IMR-90 (cell line): ENCODE measurements at regions not wholly inside any gene's neighbourhood (a gene's known extent, or its start where the extent isn't known, plus 50 kb on each side); places are given as distances from the start of the nearest gene placed in this dataset.

Experiments
- ATAC-seq: fragments of 200-7000 bp; cut with Tn5 transposase; 2 replicates; pipeline ENCODE4 v1.9.1; 2020; ENCODE audit warnings: low read depth, mild to moderate bottlenecking, moderate library complexity
- BruUV-seq: library from RNA; stranded (reverse); fragments of 400-500 nt; replicated peaks from 2 replicates; lab custom pipeline; 2021; lab: Mats Ljungman, UMichigan
- CTCF ChIA-PET: fragments of 300-600 bp; formaldehyde crosslinking; extraction: SDS; loops from one replicate; lab custom pipeline; 2021; ENCODE audit warnings: antibody characterized with exemption; lab: Yijun Ruan, JAX
- POLR2A ChIA-PET: fragments of 300-600 bp; sonication (Branson Sonifier 250); formaldehyde crosslinking; loops from one replicate; lab custom pipeline; 2022; ENCODE audit warnings: antibody characterized with exemption; ENCODE audit not compliant: unreplicated experiment; lab: Charles Lee
- DNase-seq: peaks from one replicate; pipeline ENCODE4 v3.0.0; 2013
- H2AFZ ChIP-seq: replicated peaks from 2 replicates; pipeline ENCODE3; 2013; ENCODE audit warnings: low read length, mild to moderate bottlenecking; ENCODE audit not compliant: poor library complexity
- H2AK5ac ChIP-seq: 2 replicates; pipeline ENCODE4 v1.6.1; 2013; ENCODE audit warnings: low read depth, low read length, inconsistent platforms
- H2AK9ac ChIP-seq: replicated peaks from 2 replicates; pipeline ENCODE3; 2013; ENCODE audit warnings: mild to moderate bottlenecking, low read depth, low read length, moderate library complexity; ENCODE audit not compliant: poor library complexity
- H2BK120ac ChIP-seq: 2 replicates; pipeline ENCODE4 v1.6.1; 2013; ENCODE audit warnings: low read depth, low read length, inconsistent platforms
- H2BK15ac ChIP-seq: 3 replicates; pipeline ENCODE4 v1.6.1; 2013; ENCODE audit warnings: low read depth, low read length, inconsistent platforms
- H2BK20ac ChIP-seq: 2 replicates; pipeline ENCODE4 v1.6.1; 2013; ENCODE audit warnings: low read depth, mild to moderate bottlenecking, inconsistent platforms, low read length, moderate library complexity
- H2BK5ac ChIP-seq: 2 replicates; pipeline ENCODE4 v1.6.1; 2013; ENCODE audit warnings: mild to moderate bottlenecking, low read depth, low read length, inconsistent platforms; ENCODE audit not compliant: poor library complexity, severe bottlenecking
- H3K14ac ChIP-seq: replicated peaks from 2 replicates; pipeline ENCODE4 v1.6.1; 2013; ENCODE audit warnings: low read depth, low read length, inconsistent platforms
- H3K18ac ChIP-seq: 2 replicates; pipeline ENCODE4 v1.6.1; 2013; ENCODE audit warnings: low read depth, low read length, control low read depth
- H3K23ac ChIP-seq: 2 replicates; pipeline ENCODE4 v1.6.1; 2013; ENCODE audit warnings: low read depth, low read length, inconsistent platforms
- H3K27ac ChIP-seq: 2 replicates; pipeline ENCODE4 v1.5.1; 2013; ENCODE audit warnings: mild to moderate bottlenecking, control low read depth, low read length; ENCODE audit not compliant: insufficient read depth
- H3K27me3 ChIP-seq: 2 replicates; pipeline ENCODE4 v1.6.1; 2013; ENCODE audit warnings: low read length; ENCODE audit not compliant: control insufficient read depth, insufficient read depth
- H3K36me3 ChIP-seq: 2 replicates; pipeline ENCODE4 v1.6.1; 2013; ENCODE audit warnings: low read length, mixed read lengths; ENCODE audit not compliant: control insufficient read depth, insufficient read depth
- H3K4ac ChIP-seq: 2 replicates; pipeline ENCODE4 v1.6.1; 2013; ENCODE audit warnings: low read depth, low read length, inconsistent platforms
- H3K4me1 ChIP-seq: 2 replicates; pipeline ENCODE4 v1.6.1; 2013; ENCODE audit warnings: low read length, mixed read lengths; ENCODE audit not compliant: control insufficient read depth, insufficient read depth
- H3K4me2 ChIP-seq: 2 replicates; pipeline ENCODE4 v1.6.1; 2013; ENCODE audit warnings: low read depth, mild to moderate bottlenecking, control low read depth, low read length, moderate library complexity
- H3K4me3 ChIP-seq: 2 replicates; pipeline ENCODE4 v1.5.1; 2013; ENCODE audit warnings: low read depth, mild to moderate bottlenecking, control low read depth, low read length, moderate library complexity; ENCODE audit not compliant: insufficient read depth
- H3K56ac ChIP-seq: 2 replicates; pipeline ENCODE4 v1.6.1; 2013; ENCODE audit warnings: low read length, inconsistent platforms; ENCODE audit not compliant: insufficient read depth; ENCODE audit errors: extremely low read depth
- H3K79me1 ChIP-seq, 2 experiments: 2 replicates each; pipeline ENCODE4 v1.6.1; 2013; ENCODE audit warnings: low read length in 2 of 2, inconsistent platforms in 1 of 2, low read depth in 1 of 2
- H3K9ac ChIP-seq: 2 replicates; pipeline ENCODE4 v1.6.1; 2013; ENCODE audit warnings: low read depth, low read length, control low read depth
- H3K9me1 ChIP-seq: 2 replicates; pipeline ENCODE4 v1.6.1; 2013; ENCODE audit warnings: low read length, inconsistent platforms; ENCODE audit not compliant: insufficient read depth
- H3K9me3 ChIP-seq: 2 replicates; pipeline ENCODE4 v1.6.1; 2013; ENCODE audit warnings: low read length; ENCODE audit not compliant: control insufficient read depth, insufficient read depth
- H4K20me1 ChIP-seq: 2 replicates; pipeline ENCODE4 v1.6.1; 2013; ENCODE audit warnings: low read length, inconsistent platforms; ENCODE audit not compliant: insufficient read depth
- H4K5ac ChIP-seq: 2 replicates; pipeline ENCODE4 v1.6.1; 2013; ENCODE audit warnings: mild to moderate bottlenecking, low read depth, low read length, control low read depth
- H4K8ac ChIP-seq, 2 experiments: 2 replicates each; pipeline ENCODE4 v1.6.1; 2013; ENCODE audit warnings: low read depth in 2 of 2, low read length in 2 of 2, control low read depth in 1 of 2, inconsistent platforms in 1 of 2
- H4K91ac ChIP-seq: 2 replicates; pipeline ENCODE4 v1.6.1; 2013; ENCODE audit warnings: low read depth, low read length, inconsistent platforms; ENCODE audit not compliant: insufficient read depth
- BHLHE40 ChIP-seq: fragments of 150-350 bp; IDR thresholded peaks from 2 replicates; pipeline ENCODE4 v1.6.1; 2016; ENCODE audit warnings: mild to moderate bottlenecking, low read depth, low read length
- CEBPB ChIP-seq: IDR thresholded peaks from 2 replicates; pipeline ENCODE4 v1.6.1; 2012; ENCODE audit warnings: low read depth, low read length, improper control_type of control experiment
- CHD1 ChIP-seq: IDR thresholded peaks from 2 replicates; pipeline ENCODE4 v1.6.1; 2012; ENCODE audit warnings: low read depth, low read length, improper control_type of control experiment
- CTCF ChIP-seq: conservative IDR thresholded peaks from 2 replicates; pipeline ENCODE4 v1.5.1; 2012; ENCODE audit warnings: mild to moderate bottlenecking, low read depth, low read length, improper control_type of control experiment
- ELK1 ChIP-seq: fragments of 150-350 bp; IDR thresholded peaks from 2 replicates; pipeline ENCODE4 v1.6.1; 2016; ENCODE audit warnings: low read depth, mild to moderate bottlenecking, low read length, moderate library complexity, borderline replicate concordance
- FOS ChIP-seq: fragments of 150-350 bp; IDR thresholded peaks from 2 replicates; pipeline ENCODE4 v1.6.1; 2016; ENCODE audit warnings: low read depth, low read length
- MAFK ChIP-seq: IDR thresholded peaks from 2 replicates; pipeline ENCODE4 v1.6.1; 2012; ENCODE audit warnings: low read depth, low read length, improper control_type of control experiment
- MAZ ChIP-seq: IDR thresholded peaks from 2 replicates; pipeline ENCODE4 v1.6.1; 2012; ENCODE audit warnings: low read depth, mild to moderate bottlenecking, low read length, improper control_type of control experiment, moderate library complexity, borderline replicate concordance
- MXI1 ChIP-seq: IDR thresholded peaks from 2 replicates; pipeline ENCODE4 v1.6.1; 2012; ENCODE audit warnings: low read depth, mild to moderate bottlenecking, low read length, moderate library complexity, borderline replicate concordance
- POLR2A ChIP-seq: IDR thresholded peaks from 2 replicates; pipeline ENCODE4 v1.6.1; 2012; ENCODE audit warnings: mild to moderate bottlenecking, low read depth, low read length
- RAD21 ChIP-seq: IDR thresholded peaks from 2 replicates; pipeline ENCODE4 v1.6.1; 2012; ENCODE audit warnings: low read length, improper control_type of control experiment
- RCOR1 ChIP-seq: IDR thresholded peaks from 2 replicates; pipeline ENCODE4 v1.6.1; 2012; ENCODE audit warnings: mild to moderate bottlenecking, low read length, improper control_type of control experiment; ENCODE audit not compliant: insufficient replicate concordance
- RFX5 ChIP-seq: IDR thresholded peaks from 2 replicates; pipeline ENCODE4 v1.8.0; 2012; ENCODE audit warnings: low read depth, mild to moderate bottlenecking, low read length, moderate library complexity
- SMC3 ChIP-seq: fragments of 150-350 bp; IDR thresholded peaks from 2 replicates; pipeline ENCODE4 v1.6.1; 2016; ENCODE audit warnings: low read depth, mild to moderate bottlenecking, antibody characterized with exemption, low read length, moderate library complexity
- USF2 ChIP-seq: fragments of 150-350 bp; IDR thresholded peaks from 2 replicates; pipeline ENCODE4 v1.6.1; 2017; ENCODE audit warnings: mild to moderate bottlenecking, antibody characterized with exemption, low read length, low read depth
- WGBS, 2 experiments: methylation state at CpG; one replicate each; pipeline versions ENCODE4 v1.1.5 to v1.1.7; 2013; ENCODE audit warnings: missing lambda C conversion rate in 2 of 2; ENCODE audit not compliant: insufficient read length in 1 of 2; ENCODE audit errors: extremely low coverage in 2 of 2; 5-methylcytosine and 5-hydroxymethylcytosine counted together
- dilution Hi-C: fragments of 300-500 bp; cut with HindIII; formaldehyde crosslinking; loops from one replicate; pipeline ENCODE4 v1.14.3; 2018; ENCODE audit warnings: low sequenced_read_pairs; ENCODE audit not compliant: unreplicated experiment
- in situ Hi-C: fragments of 300-500 bp; cut with MboI; formaldehyde crosslinking; loops from 3 replicates; pipeline ENCODE4 v1.14.3; 2019; ENCODE audit warnings: low sequenced_read_pairs, inconsistent platforms, mixed read lengths
- intact Hi-C: fragments of 100-400 bp; cut with micrococcal nuclease; formaldehyde crosslinking; loops from 2 replicates; pipeline ENCODE4 v1.10.0; 2022

- WGBS, 2 experiments: 100% methylated on average over 1 of the region's 3 CpGs; no CpG with 5 or more reads in 1 of the 2 experiments
- intact Hi-C loops (no loop called here), in situ Hi-C loops (no loop called here), dilution Hi-C loops (no loop called here)
- Histone ChIP-seq H2BK15ac (no peak overlapping the region), H2BK20ac (no peak overlapping the region), H3K18ac (no peak overlapping the region), H2AFZ (no peak overlapping the region), H3K79me1 (peaks cover 4 to 12% of the 10 kb centered on the region in 2 experiments; a peak in 2 of 4 replicates), H3K4me1 (no peaks in the 10 kb centered on the region), H4K5ac (no peak overlapping the region), H4K20me1 (0 out of 2 replicates have a peak, but pooled peaks cover 4% of the 10 kb centered on the region), H2BK120ac (no peak overlapping the region), H2BK5ac (no peak overlapping the region), H3K9me1 (no peaks in the 10 kb centered on the region), H3K9ac (no peak overlapping the region), H3K14ac (no peak overlapping the region), H3K4me3 (no peak overlapping the region), H3K56ac (no peak overlapping the region), H4K91ac (no peak overlapping the region), H3K27me3 (no peaks in the 10 kb centered on the region), H2AK9ac (no peak overlapping the region), H4K8ac (no peak overlapping the region), H3K27ac (no peak overlapping the region), H3K36me3 (no peaks in the 10 kb centered on the region), H3K23ac (no peak overlapping the region), H3K9me3 (no peaks in the 10 kb centered on the region), H3K4me2 (no peak overlapping the region), H2AK5ac (no peak overlapping the region), H3K4ac (no peak overlapping the region)
- POLR2A ChIA-PET: no interaction called here
- BruUV-seq: no TSS peak
- DNase-seq: no peak
- TF ChIP-seq USF2: no peak
- TF ChIP-seq CHD1: no peak
- no peak for TF ChIP-seq RCOR1
- TF ChIP-seq CTCF: no peak
- TF ChIP-seq RFX5: no peak
- no peak for TF ChIP-seq SMC3
- TF ChIP-seq CEBPB: no peak
- no peak for TF ChIP-seq FOS
- TF ChIP-seq POLR2A: no peak
- no peak for TF ChIP-seq MXI1
- TF ChIP-seq BHLHE40: no peak
- TF ChIP-seq MAZ: no peak
- no peak for TF ChIP-seq RAD21
- no peak for TF ChIP-seq ELK1
- TF ChIP-seq MAFK: no peak
- ATAC-seq: no peak
- CTCF ChIA-PET: no interaction called here
Observed at GRCh38 chr11:33507356-33507755, 193.3 kb downstream of the C11orf91 start.
